ENCODE measurements at regions not wholly inside any gene's neighbourhood (a gene's known extent, or its start where the extent isn't known, plus 50 kb on each side); places are given as distances from the start of the nearest gene placed in this dataset.

GRCh38 chr9:75552941-75553340, 337.5 kb upstream of the PCSK5 start:
- no peak for TF ChIP-seq CTCF (IDR thresholded peaks at IDR 0.05)
- no peak for TF ChIP-seq POLR2A (IDR thresholded peaks at IDR 0.05)
